GM19238 (cell line): ENCODE measurements at regions not wholly inside any gene's neighbourhood (a gene's known extent, or its start where the extent isn't known, plus 50 kb on each side); places are given as distances from the start of the nearest gene placed in this dataset.

ENCODE experiments used
- DNase-seq: peaks from one replicate; pipeline ENCODE4 v3.0.0; 2011; ENCODE audit warnings: low spot score; ENCODE audit not compliant: insufficient read length

- DNase-seq: no peak
These were observed 1282.2 kb downstream of the AACS start for GRCh38 chr12:126347421-126347820.

GRCh38 chr12:126349383-126349782, 1284.1 kb downstream of the AACS start:
- no peak for DNase-seq

- no peak for DNase-seq
These were observed 1288.4 kb downstream of the AACS start for GRCh38 chr12:126353604-126354003.

- no peak for DNase-seq
These were observed 1289.4 kb downstream of the AACS start for GRCh38 chr12:126354633-126355032.

- no peak for DNase-seq
These were observed 1290.1 kb downstream of the AACS start for GRCh38 chr12:126355346-126355745.

GRCh38 chr12:126358806-126359205, 1293.6 kb downstream of the AACS start:
- DNase-seq: no peak

- no peak for DNase-seq
These were observed 1294.0 kb downstream of the AACS start for GRCh38 chr12:126359216-126359615.

- DNase-seq: no peak
These were observed 1296.6 kb downstream of the AACS start for GRCh38 chr12:126361804-126362203.

GRCh38 chr12:126362493-126362892, 1297.3 kb downstream of the AACS start:
- DNase-seq: no peak

GRCh38 chr12:126362964-126363363, 1297.7 kb downstream of the AACS start:
- DNase-seq: no peak

- DNase-seq: no peak
These were observed 1304.5 kb downstream of the AACS start for GRCh38 chr12:126369487-126370463.

- no peak for DNase-seq
These were observed 1318.3 kb downstream of the AACS start for GRCh38 chr12:126383506-126383905.

- DNase-seq: no peak
These were observed 1318.9 kb downstream of the AACS start for GRCh38 chr12:126384026-126384564.

- no peak for DNase-seq
These were observed 1320.5 kb downstream of the AACS start for GRCh38 chr12:126385785-126386184.

GRCh38 chr12:126389220-126389841, 1324.1 kb downstream of the AACS start:
- DNase-seq: no peak

- no peak for DNase-seq
These were observed 1324.7 kb downstream of the AACS start for GRCh38 chr12:126389961-126390360.

GRCh38 chr12:126390969-126391566, 1325.8 kb downstream of the AACS start:
- DNase-seq: no peak

- DNase-seq: no peak
These were observed 1331.3 kb downstream of the AACS start for GRCh38 chr12:126396536-126396935.

GRCh38 chr12:126397071-126397581, 1331.9 kb downstream of the AACS start:
- no peak for DNase-seq

- no peak for DNase-seq
These were observed 1332.4 kb downstream of the AACS start for GRCh38 chr12:126397660-126398059.

GRCh38 chr12:126400831-126401230, 1335.6 kb downstream of the AACS start:
- no peak for DNase-seq
